GM12878 (cell line): ENCODE measurements at regions not wholly inside any gene's neighbourhood (a gene's known extent, or its start where the extent isn't known, plus 50 kb on each side); places are given as distances from the start of the nearest gene placed in this dataset.

Experiments used
- ATAC-seq: fragments of 200-7000 bp; cut with Tn5 transposase; 3 replicates; pipeline ENCODE4 v1.9.1; 2020; ENCODE audit warnings: mild to moderate bottlenecking, moderate library complexity
- BruUV-seq: library from RNA; stranded (reverse); fragments of 400-500 nt; replicated peaks from 2 replicates; lab custom pipeline; 2021; lab: Mats Ljungman, UMichigan
- CTCF ChIA-PET: fragments of 300-600 bp; sonication (Branson Sonifier 250); formaldehyde crosslinking; extraction: SDS; loops from one replicate; lab custom pipeline; 2021; ENCODE audit warnings: inconsistent platforms; lab: Yijun Ruan, JAX
- POLR2A ChIA-PET: fragments of 350-600 bp; formaldehyde crosslinking; extraction: SDS; loops from one replicate; lab custom pipeline; 2021; ENCODE audit warnings: inconsistent platforms; lab: Charles Lee
- RAD21 ChIA-PET: fragments of 300-600 bp; sonication (Branson Sonifier 250); formaldehyde crosslinking; loops from one replicate; lab custom pipeline; 2023; ENCODE audit warnings: antibody characterized with exemption; ENCODE audit not compliant: unreplicated experiment; lab: Charles Lee
- SMC1A ChIA-PET: fragments of 300-600 bp; sonication (Branson Sonifier 250); formaldehyde crosslinking; loops from one replicate; lab custom pipeline; 2023; ENCODE audit not compliant: unreplicated experiment, uncharacterized antibody; lab: Charles Lee
- DNase-seq: peaks from one replicate; pipeline ENCODE4 v3.0.0-alpha.2; 2011; ENCODE audit warnings: low read depth, low spot score
- FAIRE-seq: peaks from 3 replicates; lab custom pipeline; 2011; peaks lifted over from hg19 to GRCh38; lab: Jason Lieb, UNC
- H2AFZ ChIP-seq: 2 replicates; pipeline ENCODE4 v1.6.0; 2011; ENCODE audit warnings: low read depth, low read length, control low read depth; ENCODE audit not compliant: control insufficient read depth
- H3K27ac ChIP-seq: 2 replicates; pipeline ENCODE4 v1.5.1; 2011; ENCODE audit warnings: control low read depth; ENCODE audit not compliant: control insufficient read depth, insufficient read depth
- H3K27me3 ChIP-seq, 2 experiments: replicated peaks in 1 of 2; 2 replicates each; pipeline versions ENCODE4 v1.6.0 to v1.6.1; 2011; ENCODE audit warnings: low read length in 1 of 2; ENCODE audit not compliant: control insufficient read depth in 2 of 2, insufficient read depth in 2 of 2
- H3K36me3 ChIP-seq, 2 experiments: 2 replicates each; pipeline ENCODE4 v1.5.1; 2011; ENCODE audit warnings: low read length in 1 of 2; ENCODE audit not compliant: control insufficient read depth in 2 of 2, insufficient read depth in 2 of 2
- H3K4me1 ChIP-seq: 2 replicates; pipeline ENCODE4 v1.6.1; 2011; ENCODE audit warnings: mild to moderate bottlenecking, low read length, moderate library complexity, mixed read lengths; ENCODE audit not compliant: control insufficient read depth, insufficient read depth
- H3K4me2 ChIP-seq: 2 replicates; pipeline ENCODE4 v1.6.0; 2011; ENCODE audit warnings: control low read depth; ENCODE audit not compliant: control insufficient read depth, insufficient read depth
- H3K4me3 ChIP-seq: fragments of 200-600 bp; sonication (generic); 2 replicates; pipeline ENCODE4 v1.5.1; 2016
- H3K79me2 ChIP-seq: 2 replicates; pipeline ENCODE4 v1.6.0; 2011; ENCODE audit warnings: low read length; ENCODE audit not compliant: control insufficient read depth, insufficient read depth
- H3K9ac ChIP-seq: 2 replicates; pipeline ENCODE4 v1.8.0; 2011; ENCODE audit warnings: low read length, control low read depth, mixed read lengths; ENCODE audit not compliant: control insufficient read depth, insufficient read depth
- H3K9me3 ChIP-seq: replicated peaks from 3 replicates; pipeline ENCODE4 v1.5.1; 2011; ENCODE audit warnings: mild to moderate bottlenecking, low read length; ENCODE audit not compliant: control insufficient read depth, insufficient read depth
- H4K20me1 ChIP-seq: 2 replicates; pipeline ENCODE4 v1.6.0; 2011; ENCODE audit not compliant: control insufficient read depth, insufficient read depth
- ASH2L ChIP-seq: fragments of 300-600, 200-600 bp; sonication (generic); IDR thresholded peaks from 2 replicates; pipeline ENCODE4 v1.6.1; 2017; ENCODE audit warnings: low read depth, mild to moderate bottlenecking, borderline replicate concordance
- CREB1 ChIP-seq: IDR thresholded peaks from 2 replicates; pipeline ENCODE4 v1.6.1; 2012; ENCODE audit warnings: low read depth, mild to moderate bottlenecking, inconsistent platforms
- MYC ChIP-seq: IDR thresholded peaks from 2 replicates; pipeline ENCODE4 v1.6.1; 2011; ENCODE audit warnings: mild to moderate bottlenecking, low read length, moderate library complexity, inconsistent platforms; ENCODE audit not compliant: insufficient read depth, insufficient replicate concordance, insufficient read length, severe bottlenecking
- NBN ChIP-seq: fragments of 450-650 bp; IDR thresholded peaks from 2 replicates; pipeline ENCODE4 v1.6.1; 2016
- NRF1 ChIP-seq: conservative IDR thresholded peaks from 2 replicates; pipeline ENCODE4 v1.6.1; 2011; ENCODE audit warnings: mild to moderate bottlenecking, low read depth, low read length, improper control_type of control experiment
- POU2F2 ChIP-seq: IDR thresholded peaks from 3 replicates; pipeline ENCODE4 v1.6.1; 2011; ENCODE audit warnings: low read depth, mild to moderate bottlenecking, low read length, borderline replicate concordance
- RFX5 ChIP-seq: IDR thresholded peaks from 2 replicates; pipeline ENCODE4 v1.6.1; 2011; ENCODE audit warnings: low read depth, low read length, improper control_type of control experiment
- SUPT20H ChIP-seq: IDR thresholded peaks from 2 replicates; pipeline ENCODE4 v1.6.1; 2011; ENCODE audit warnings: low read depth, mild to moderate bottlenecking, low read length, moderate library complexity, borderline replicate concordance; ENCODE audit not compliant: control insufficient read depth
- ZNF274 ChIP-seq: IDR thresholded peaks from one replicate; pipeline ENCODE4 v1.8.0; 2011; ENCODE audit not compliant: insufficient read length, insufficient read depth
- WGBS: methylation state at CpG from one replicate; pipeline ENCODE4 v1.1.6; 2016; ENCODE audit warnings: low lambda C conversion rate; ENCODE audit not compliant: insufficient replicate concordance, insufficient coverage; ENCODE audit errors: missing lambda C conversion rate; 5-methylcytosine and 5-hydroxymethylcytosine counted together
- in situ Hi-C: fragments of 300-500 bp; cut with MboI; formaldehyde crosslinking; loops from 9 replicates; pipeline ENCODE4 v1.14.3; 2018; ENCODE audit warnings: mixed read lengths
- intact Hi-C: fragments of 100-400 bp; cut with micrococcal nuclease; formaldehyde crosslinking; loops from one replicate; pipeline ENCODE4 v1.14.2; 2022; ENCODE audit not compliant: unreplicated experiment
- TF ChIP-seq, protein P1 (sequence below): fragments of 450-650 bp; conservative IDR thresholded peaks from 2 replicates; pipeline ENCODE4 v1.6.1; 2017; ENCODE audit warnings: mild to moderate bottlenecking, moderate library complexity
- TF ChIP-seq, protein P2 (sequence below): IDR thresholded peaks from 2 replicates; pipeline ENCODE4 v1.6.1; 2012; ENCODE audit warnings: low read length, inconsistent platforms
- TF ChIP-seq, protein P3 (sequence below): fragments of 450-650 bp; IDR thresholded peaks from 2 replicates; pipeline ENCODE4 v1.6.1; 2016; ENCODE audit warnings: mild to moderate bottlenecking, moderate library complexity, borderline replicate concordance

DNA sequence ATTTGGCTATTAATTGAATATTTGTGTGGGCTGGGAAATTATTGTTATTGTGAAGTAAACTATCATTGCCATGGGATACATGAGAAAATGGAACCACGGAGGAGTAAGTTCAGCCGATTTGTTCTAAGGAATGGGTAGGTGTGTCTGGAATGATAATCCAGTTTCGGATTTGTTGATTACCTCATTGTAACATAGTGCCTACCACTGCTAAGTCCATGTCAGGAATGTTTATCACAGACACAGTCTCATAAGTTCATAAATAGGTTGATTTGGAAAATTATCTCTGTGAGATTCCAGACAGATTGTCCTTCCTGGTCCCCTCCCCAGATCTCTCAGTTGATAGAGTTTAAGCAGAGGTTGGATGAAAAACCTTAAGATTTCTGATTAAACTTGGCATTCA lies 78.1 kb upstream of the MAST4 start:
- Histone ChIP-seq H3K36me3 (no peaks in the 10 kb centered on the region), H2AFZ (no peak overlapping the region), H3K9me3 (no peaks in the 10 kb centered on the region; the same call in 1 of the 3 replicates), H3K4me2 (no peak overlapping the region), H3K27me3 (peaks cover 0 to 2% of the 10 kb centered on the region in 2 experiments; a peak in 1 of 4 replicates), H3K4me3 (no peak overlapping the region), H3K4me1 (no peaks in the 10 kb centered on the region), H3K9ac (no peak overlapping the region), H3K79me2 (no peaks in the 10 kb centered on the region), H3K27ac (no peak overlapping the region), H4K20me1 (no peaks in the 10 kb centered on the region)
- ATAC-seq (no peak), DNase-seq (no peak), FAIRE-seq (no peak)
- BruUV-seq = no TSS peak
- 64% methylated on average over 3 of the region's 3 CpGs for WGBS
- TF ChIP-seq ASH2L = no peak
- TF ChIP-seq, protein P1, sequence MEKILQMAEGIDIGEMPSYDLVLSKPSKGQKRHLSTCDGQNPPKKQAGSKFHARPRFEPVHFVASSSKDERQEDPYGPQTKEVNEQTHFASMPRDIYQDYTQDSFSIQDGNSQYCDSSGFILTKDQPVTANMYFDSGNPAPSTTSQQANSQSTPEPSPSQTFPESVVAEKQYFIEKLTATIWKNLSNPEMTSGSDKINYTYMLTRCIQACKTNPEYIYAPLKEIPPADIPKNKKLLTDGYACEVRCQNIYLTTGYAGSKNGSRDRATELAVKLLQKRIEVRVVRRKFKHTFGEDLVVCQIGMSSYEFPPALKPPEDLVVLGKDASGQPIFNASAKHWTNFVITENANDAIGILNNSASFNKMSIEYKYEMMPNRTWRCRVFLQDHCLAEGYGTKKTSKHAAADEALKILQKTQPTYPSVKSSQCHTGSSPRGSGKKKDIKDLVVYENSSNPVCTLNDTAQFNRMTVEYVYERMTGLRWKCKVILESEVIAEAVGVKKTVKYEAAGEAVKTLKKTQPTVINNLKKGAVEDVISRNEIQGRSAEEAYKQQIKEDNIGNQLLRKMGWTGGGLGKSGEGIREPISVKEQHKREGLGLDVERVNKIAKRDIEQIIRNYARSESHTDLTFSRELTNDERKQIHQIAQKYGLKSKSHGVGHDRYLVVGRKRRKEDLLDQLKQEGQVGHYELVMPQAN = no peak
- TF ChIP-seq SUPT20H = no peak
- TF ChIP-seq MYC = no peak
- TF ChIP-seq NRF1 = no peak
- no peak for TF ChIP-seq RFX5
- no peak for TF ChIP-seq NBN
- TF ChIP-seq CREB1 = no peak
- TF ChIP-seq, protein P2, sequence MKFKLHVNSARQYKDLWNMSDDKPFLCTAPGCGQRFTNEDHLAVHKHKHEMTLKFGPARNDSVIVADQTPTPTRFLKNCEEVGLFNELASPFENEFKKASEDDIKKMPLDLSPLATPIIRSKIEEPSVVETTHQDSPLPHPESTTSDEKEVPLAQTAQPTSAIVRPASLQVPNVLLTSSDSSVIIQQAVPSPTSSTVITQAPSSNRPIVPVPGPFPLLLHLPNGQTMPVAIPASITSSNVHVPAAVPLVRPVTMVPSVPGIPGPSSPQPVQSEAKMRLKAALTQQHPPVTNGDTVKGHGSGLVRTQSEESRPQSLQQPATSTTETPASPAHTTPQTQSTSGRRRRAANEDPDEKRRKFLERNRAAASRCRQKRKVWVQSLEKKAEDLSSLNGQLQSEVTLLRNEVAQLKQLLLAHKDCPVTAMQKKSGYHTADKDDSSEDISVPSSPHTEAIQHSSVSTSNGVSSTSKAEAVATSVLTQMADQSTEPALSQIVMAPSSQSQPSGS = no peak
- no peak for TF ChIP-seq ZNF274
- TF ChIP-seq, protein P3, sequence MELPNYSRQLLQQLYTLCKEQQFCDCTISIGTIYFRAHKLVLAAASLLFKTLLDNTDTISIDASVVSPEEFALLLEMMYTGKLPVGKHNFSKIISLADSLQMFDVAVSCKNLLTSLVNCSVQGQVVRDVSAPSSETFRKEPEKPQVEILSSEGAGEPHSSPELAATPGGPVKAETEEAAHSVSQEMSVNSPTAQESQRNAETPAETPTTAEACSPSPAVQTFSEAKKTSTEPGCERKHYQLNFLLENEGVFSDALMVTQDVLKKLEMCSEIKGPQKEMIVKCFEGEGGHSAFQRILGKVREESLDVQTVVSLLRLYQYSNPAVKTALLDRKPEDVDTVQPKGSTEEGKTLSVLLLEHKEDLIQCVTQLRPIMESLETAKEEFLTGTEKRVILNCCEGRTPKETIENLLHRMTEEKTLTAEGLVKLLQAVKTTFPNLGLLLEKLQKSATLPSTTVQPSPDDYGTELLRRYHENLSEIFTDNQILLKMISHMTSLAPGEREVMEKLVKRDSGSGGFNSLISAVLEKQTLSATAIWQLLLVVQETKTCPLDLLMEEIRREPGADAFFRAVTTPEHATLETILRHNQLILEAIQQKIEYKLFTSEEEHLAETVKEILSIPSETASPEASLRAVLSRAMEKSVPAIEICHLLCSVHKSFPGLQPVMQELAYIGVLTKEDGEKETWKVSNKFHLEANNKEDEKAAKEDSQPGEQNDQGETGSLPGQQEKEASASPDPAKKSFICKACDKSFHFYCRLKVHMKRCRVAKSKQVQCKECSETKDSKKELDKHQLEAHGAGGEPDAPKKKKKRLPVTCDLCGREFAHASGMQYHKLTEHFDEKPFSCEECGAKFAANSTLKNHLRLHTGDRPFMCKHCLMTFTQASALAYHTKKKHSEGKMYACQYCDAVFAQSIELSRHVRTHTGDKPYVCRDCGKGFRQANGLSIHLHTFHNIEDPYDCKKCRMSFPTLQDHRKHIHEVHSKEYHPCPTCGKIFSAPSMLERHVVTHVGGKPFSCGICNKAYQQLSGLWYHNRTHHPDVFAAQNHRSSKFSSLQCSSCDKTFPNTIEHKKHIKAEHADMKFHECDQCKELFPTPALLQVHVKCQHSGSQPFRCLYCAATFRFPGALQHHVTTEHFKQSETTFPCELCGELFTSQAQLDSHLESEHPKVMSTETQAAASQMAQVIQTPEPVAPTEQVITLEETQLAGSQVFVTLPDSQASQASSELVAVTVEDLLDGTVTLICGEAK = no peak
- TF ChIP-seq POU2F2 = no peak
- in situ Hi-C loops = no loop called here
- ChIA-PET POLR2A (no interaction called here), SMC1A (no interaction called here), CTCF (no interaction called here), RAD21 (no interaction called here)
- intact Hi-C loops = no loop called here
